GM13976 (cell line): ENCODE measurements at regions not wholly inside any gene's neighbourhood (a gene's known extent, or its start where the extent isn't known, plus 50 kb on each side); places are given as distances from the start of the nearest gene placed in this dataset.
A peak's percentile ranks its signal among the peaks of the same experiment; 100 is the strongest.

Experiments
- DNase-seq: peaks from one replicate; pipeline ENCODE4 v3.0.0; 2012; ENCODE audit warnings: low spot score
- in situ Hi-C: fragments of 300-500 bp; cut with MboI; formaldehyde crosslinking; loops from one replicate; pipeline ENCODE4 v1.12.0; 2022; ENCODE audit warnings: low sequenced_read_pairs, mixed read lengths, inconsistent platforms; ENCODE audit not compliant: unreplicated experiment
- TF ChIP-seq, protein P1 (sequence below): IDR thresholded peaks from 2 replicates; pipeline ENCODE4 v1.5.1; 2012; ENCODE audit warnings: borderline replicate concordance, mild to moderate bottlenecking; ENCODE audit not compliant: insufficient read depth; ENCODE audit errors: extremely low read depth, missing control alignments, control extremely low read depth

DNA sequence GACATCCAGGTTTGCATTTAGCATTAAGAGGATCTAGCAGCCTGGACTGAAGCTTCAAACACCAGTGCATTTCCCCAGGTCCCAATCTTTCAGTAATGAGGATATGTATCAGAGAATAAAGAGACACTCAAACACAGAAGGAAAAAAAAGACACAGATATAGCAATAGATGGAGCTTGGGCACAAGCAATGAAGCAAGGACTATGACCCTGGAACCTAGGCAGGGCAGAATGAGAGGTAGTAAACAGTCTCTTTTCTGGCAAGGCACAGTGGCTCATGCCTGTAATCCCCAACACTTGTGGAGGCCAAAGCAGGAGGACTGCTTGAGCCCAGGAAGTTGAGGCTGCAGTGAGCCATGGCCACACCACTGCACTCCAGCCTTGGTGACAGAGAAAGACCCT is 80.7 kb upstream of the HNRNPA3 start:
- TF ChIP-seq, protein P1, sequence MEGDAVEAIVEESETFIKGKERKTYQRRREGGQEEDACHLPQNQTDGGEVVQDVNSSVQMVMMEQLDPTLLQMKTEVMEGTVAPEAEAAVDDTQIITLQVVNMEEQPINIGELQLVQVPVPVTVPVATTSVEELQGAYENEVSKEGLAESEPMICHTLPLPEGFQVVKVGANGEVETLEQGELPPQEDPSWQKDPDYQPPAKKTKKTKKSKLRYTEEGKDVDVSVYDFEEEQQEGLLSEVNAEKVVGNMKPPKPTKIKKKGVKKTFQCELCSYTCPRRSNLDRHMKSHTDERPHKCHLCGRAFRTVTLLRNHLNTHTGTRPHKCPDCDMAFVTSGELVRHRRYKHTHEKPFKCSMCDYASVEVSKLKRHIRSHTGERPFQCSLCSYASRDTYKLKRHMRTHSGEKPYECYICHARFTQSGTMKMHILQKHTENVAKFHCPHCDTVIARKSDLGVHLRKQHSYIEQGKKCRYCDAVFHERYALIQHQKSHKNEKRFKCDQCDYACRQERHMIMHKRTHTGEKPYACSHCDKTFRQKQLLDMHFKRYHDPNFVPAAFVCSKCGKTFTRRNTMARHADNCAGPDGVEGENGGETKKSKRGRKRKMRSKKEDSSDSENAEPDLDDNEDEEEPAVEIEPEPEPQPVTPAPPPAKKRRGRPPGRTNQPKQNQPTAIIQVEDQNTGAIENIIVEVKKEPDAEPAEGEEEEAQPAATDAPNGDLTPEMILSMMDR: no peak
- DNase-seq: no peak
- in situ Hi-C loops: no loop called here

DNA sequence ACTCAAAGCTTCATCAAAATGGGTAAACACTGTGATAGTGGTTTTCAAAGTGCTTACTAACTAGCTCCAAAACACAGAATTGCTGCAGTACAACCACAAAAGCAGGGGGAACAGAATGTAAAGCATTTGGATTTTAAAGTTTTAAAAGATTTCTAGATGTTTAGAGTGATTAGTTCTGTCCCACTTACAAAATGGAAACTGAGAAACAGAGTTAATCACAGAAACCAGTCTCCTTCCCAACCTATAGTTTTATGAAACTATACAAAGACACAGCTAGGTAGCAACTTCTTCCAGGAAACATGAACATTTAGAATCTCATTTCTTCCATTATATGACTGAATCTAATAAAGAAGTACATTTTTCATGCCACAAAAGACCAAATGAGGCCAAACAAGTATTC is 73.8 kb upstream of the HNRNPA3 start:
- in situ Hi-C loops: no loop called here
- no peak for DNase-seq
- TF ChIP-seq, protein P1: no peak

DNA sequence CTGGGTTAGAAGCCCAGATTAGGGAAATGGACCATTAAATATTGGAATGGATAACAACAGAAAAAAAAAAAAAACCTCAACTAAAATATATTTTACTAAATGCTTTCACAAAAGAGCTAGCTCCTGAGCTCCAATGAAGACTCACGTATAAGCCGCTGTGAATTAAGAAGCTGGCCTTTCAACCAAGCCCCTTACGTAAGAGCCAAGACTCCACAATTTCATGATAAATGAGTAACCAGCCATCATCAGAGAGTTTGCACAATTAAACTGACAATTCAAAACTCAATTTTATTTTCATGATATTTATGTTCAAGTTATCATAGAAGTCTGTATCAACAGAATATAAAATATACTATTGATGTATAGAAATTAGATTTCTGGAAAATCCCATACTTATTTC is 70.7 kb upstream of the HNRNPA3 start:
- TF ChIP-seq, protein P1: no peak
- in situ Hi-C loops: loop anchor here (10.0 kb wide), 1 partner anchor 487 kb away; no protein-coding TSS in a partner anchor
- DNase-seq: no peak

DNA sequence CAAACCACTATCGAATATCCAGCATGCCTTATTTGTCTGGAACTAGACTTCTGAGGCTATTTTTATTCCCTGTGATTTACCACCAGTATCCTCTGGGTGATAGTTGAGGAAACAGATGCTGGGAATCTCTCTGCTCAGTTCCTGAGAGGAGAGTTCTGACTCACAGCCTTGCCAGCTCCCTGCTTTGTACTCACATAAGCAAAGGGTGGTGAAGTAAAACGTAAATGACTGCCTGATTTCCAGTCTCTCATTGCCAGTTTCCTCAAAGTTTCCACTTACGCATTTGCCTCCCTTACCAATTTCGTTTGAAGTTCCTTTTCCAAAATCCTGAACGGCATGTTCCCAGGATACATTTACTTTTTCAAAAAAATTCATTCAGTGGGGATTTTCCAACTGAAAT is 69.2 kb upstream of the HNRNPA3 start:
- DNase-seq: no peak
- TF ChIP-seq, protein P1: no peak
- in situ Hi-C loops: loop anchor here (10.0 kb wide), 1 partner anchor 489 kb away; no protein-coding TSS in a partner anchor

DNA sequence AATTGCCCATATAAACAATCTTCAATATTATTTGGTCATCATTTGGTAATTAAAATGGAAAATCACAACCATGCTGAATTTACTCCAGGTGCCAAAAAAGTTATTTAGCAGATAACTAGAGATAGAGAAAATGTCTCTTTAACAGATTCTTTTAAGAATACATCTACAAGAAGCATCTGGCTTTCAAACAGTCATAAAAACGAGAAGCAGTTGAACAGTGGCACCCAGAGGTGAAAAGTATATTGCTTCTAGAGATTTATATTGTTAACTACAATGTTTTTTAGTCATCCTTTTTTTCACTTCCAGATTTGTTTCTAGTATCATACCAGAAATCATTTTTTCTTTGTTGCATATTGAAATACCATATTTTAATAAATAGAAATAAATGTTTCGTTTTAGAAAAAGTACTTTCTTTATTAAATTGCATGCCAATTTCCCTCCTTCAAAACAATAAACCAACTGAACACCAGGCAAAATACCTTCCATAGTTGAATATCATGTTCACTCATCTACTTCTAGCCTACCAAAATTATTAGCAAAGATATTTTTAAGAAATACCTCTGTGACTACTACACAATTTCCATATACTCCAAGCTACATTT is 65.4 kb upstream of the HNRNPA3 start:
- TF ChIP-seq, protein P1: peak; percentile 19
- DNase-seq: peak; percentile 54
- in situ Hi-C loops: loop anchor here (10.0 kb wide), 1 partner anchor 492 kb away; no protein-coding TSS in a partner anchor

DNA sequence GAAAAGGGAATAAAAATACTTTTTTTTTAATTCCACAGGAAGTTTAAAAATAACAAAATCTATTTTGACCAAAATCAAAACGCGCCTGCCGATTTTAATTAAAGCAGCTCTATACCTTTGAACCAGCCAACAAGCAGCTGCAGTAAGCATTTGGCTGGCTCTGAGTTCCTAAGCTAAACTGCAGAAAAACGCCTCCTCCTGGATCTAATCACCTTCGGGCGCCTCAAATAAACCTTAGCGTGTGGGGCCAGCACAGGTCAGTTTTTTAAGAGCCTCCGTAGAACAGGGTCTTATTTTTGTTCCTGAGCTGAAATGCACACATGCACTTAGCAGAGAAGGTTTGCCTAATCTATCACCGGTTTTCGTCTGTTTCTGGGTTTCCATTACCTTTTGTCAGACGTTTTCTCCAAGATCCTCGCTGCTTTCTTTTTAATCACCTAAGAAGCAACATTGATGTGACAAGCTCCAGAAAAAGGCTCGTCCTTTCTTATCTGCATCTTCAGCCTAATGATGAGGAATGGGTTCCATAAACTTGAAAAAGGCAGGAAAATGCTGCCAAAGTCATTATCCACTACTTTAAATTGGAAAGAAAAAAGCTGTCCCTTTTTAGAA is 64.7 kb upstream of the HNRNPA3 start:
- in situ Hi-C loops: loop anchor here (10.0 kb wide), 1 partner anchor 493 kb away; no protein-coding TSS in a partner anchor

More for the DNA sequence above, 64.7 kb upstream of the HNRNPA3 start:
- TF ChIP-seq, protein P1: no peak
- no peak for DNase-seq
